ENCODE measurements at regions not wholly inside any gene's neighbourhood (a gene's known extent, or its start where the extent isn't known, plus 50 kb on each side); places are given as distances from the start of the nearest gene placed in this dataset.

DNA sequence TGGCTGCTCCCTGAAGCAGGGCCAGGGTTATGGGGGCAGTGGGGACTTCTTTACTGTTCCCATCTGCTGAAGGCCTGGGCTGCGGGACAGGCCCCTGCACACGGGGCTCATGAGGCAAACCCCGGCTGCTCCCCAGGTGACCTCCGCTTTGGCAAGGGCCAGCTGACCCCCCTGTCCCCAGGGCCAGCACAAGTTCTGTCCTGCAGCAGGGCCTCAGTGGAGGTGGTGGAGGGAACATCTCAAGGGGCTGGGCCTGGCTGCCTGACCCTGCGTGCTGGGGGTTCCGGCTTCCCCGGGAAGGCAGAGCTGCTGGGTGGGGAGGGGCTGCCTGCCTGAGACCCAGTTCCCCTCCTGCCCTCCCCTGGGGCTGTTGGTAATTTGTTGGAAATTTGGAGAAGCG lies 67.4 kb upstream of the RNU6ATAC start:
- H3K56ac ChIP-seq (ENCODE audit: extremely low read depth, insufficient read depth, low read length) = no peak overlapping the region
- no TSS peak for BruUV-seq (replicated peaks)

More for the DNA sequence above, 67.4 kb upstream of the RNU6ATAC start:
- Histone ChIP-seq H4K91ac (ENCODE audit: insufficient read depth, low read depth, low read length) (peak overlapping the region; percentile 15; the same call in 1 of the 2 replicates), H3K79me1 (ENCODE audit: low read depth in 1 of 2, low read length in 2 of 2) (no peaks in the 10 kb centered on the region), H2AK5ac (ENCODE audit: low read depth, low read length) (no peak overlapping the region), H2BK120ac (ENCODE audit: low read depth, low read length) (0 out of 2 replicates have a peak overlapping the region, but pooled peaks have one; percentile 60), H2BK15ac (ENCODE audit: low read depth, low read length) (no peak overlapping the region; the same call in 2 of the 3 replicates), H3K23ac (ENCODE audit: low read depth, low read length) (no peak overlapping the region), H3K27me3 (ENCODE audit: control insufficient read depth, insufficient read depth, low read length) (no peaks in the 10 kb centered on the region), H2BK5ac (ENCODE audit: low read depth, low read length, poor library complexity, severe bottlenecking) (no peak overlapping the region), H2AFZ (replicated peaks; ENCODE audit: low read length, poor library complexity) (no peak overlapping the region), H4K20me1 (ENCODE audit: insufficient read depth, low read length) (no peaks in the 10 kb centered on the region), H3K4me3 (ENCODE audit: insufficient read depth, low read depth, low read length) (no peak overlapping the region), H3K4ac (ENCODE audit: low read depth, low read length) (no peak overlapping the region), H3K18ac (ENCODE audit: low read depth, low read length) (no peak overlapping the region; the same call in 1 of the 2 replicates), H2BK20ac (ENCODE audit: low read depth, low read length) (no peak overlapping the region), H3K4me1 (ENCODE audit: control insufficient read depth, insufficient read depth, low read length) (peaks cover 23% of the 10 kb centered on the region), H3K9me1 (ENCODE audit: insufficient read depth, low read length) (peaks cover 3% of the 10 kb centered on the region), H3K14ac (replicated peaks; ENCODE audit: low read depth, low read length) (no peak overlapping the region), H3K4me2 (ENCODE audit: low read depth, low read length) (no peak overlapping the region), H2AK9ac (replicated peaks; ENCODE audit: low read depth, low read length, poor library complexity) (peak overlapping the region; percentile 42), H3K9ac (ENCODE audit: low read depth, low read length) (no peak overlapping the region; the same call in 1 of the 2 replicates), H3K9me3 (ENCODE audit: control insufficient read depth, insufficient read depth, low read length) (no peaks in the 10 kb centered on the region), H3K27ac (ENCODE audit: insufficient read depth, low read length) (no peak overlapping the region), H4K8ac (ENCODE audit: low read depth in 2 of 2, low read length in 2 of 2) (0 out of 4 replicates have a peak overlapping the region, but pooled peaks of 1 of the 2 experiments have one; percentile 42), H4K5ac (ENCODE audit: low read depth, low read length) (peak overlapping the region; percentile 43; the same call in 1 of the 2 replicates), H3K36me3 (ENCODE audit: control insufficient read depth, insufficient read depth, low read length) (no peaks in the 10 kb centered on the region)
- ChIA-PET POLR2A (ENCODE audit: unreplicated experiment) (no interaction called here), CTCF (no interaction called here)
- WGBS, 2 experiments (ENCODE audit: extremely low coverage in 2 of 2, insufficient read length in 1 of 2) = 100% methylated on average over 1 of the region's 8 CpGs; no CpG with 5 or more reads in 1 of the 2 experiments
- dilution Hi-C loops (cut with HindIII; ENCODE audit: low sequenced_read_pairs, unreplicated experiment) = no loop called here
- in situ Hi-C loops (cut with MboI; ENCODE audit: low sequenced_read_pairs) = no loop called here
- intact Hi-C loops (cut with micrococcal nuclease) = no loop called here
- ATAC-seq (ENCODE audit: low read depth) (no peak), DNase-seq (no peak)
- TF ChIP-seq FOS (IDR thresholded peaks at IDR 0.05; ENCODE audit: low read depth, low read length) (no peak), RCOR1 (IDR thresholded peaks at IDR 0.05; ENCODE audit: insufficient replicate concordance, low read length) (no peak), MAZ (IDR thresholded peaks at IDR 0.05; ENCODE audit: borderline replicate concordance, low read depth, low read length) (no peak), CHD1 (IDR thresholded peaks at IDR 0.05; ENCODE audit: low read depth, low read length) (no peak), RFX5 (IDR thresholded peaks at IDR 0.05; ENCODE audit: low read depth, low read length) (no peak), POLR2A (IDR thresholded peaks at IDR 0.05; ENCODE audit: low read depth, low read length) (no peak), BHLHE40 (IDR thresholded peaks at IDR 0.05; ENCODE audit: low read depth, low read length) (no peak), MXI1 (IDR thresholded peaks at IDR 0.05; ENCODE audit: borderline replicate concordance, low read depth, low read length) (no peak), SMC3 (IDR thresholded peaks at IDR 0.05; ENCODE audit: low read depth, low read length) (no peak), RAD21 (IDR thresholded peaks at IDR 0.05; ENCODE audit: low read length) (no peak), CEBPB (IDR thresholded peaks at IDR 0.05; ENCODE audit: low read depth, low read length) (no peak), NFE2L2 (IDR thresholded peaks at IDR 0.05; ENCODE audit: low read depth, low read length) (no peak), MAFK (IDR thresholded peaks at IDR 0.05; ENCODE audit: low read depth, low read length) (no peak), CTCF (conservative IDR thresholded peaks at IDR 0.05; ENCODE audit: low read depth, low read length) (no peak)
- TF ChIP-seq, protein P1, sequence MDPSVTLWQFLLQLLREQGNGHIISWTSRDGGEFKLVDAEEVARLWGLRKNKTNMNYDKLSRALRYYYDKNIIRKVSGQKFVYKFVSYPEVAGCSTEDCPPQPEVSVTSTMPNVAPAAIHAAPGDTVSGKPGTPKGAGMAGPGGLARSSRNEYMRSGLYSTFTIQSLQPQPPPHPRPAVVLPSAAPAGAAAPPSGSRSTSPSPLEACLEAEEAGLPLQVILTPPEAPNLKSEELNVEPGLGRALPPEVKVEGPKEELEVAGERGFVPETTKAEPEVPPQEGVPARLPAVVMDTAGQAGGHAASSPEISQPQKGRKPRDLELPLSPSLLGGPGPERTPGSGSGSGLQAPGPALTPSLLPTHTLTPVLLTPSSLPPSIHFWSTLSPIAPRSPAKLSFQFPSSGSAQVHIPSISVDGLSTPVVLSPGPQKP (IDR thresholded peaks at IDR 0.05; ENCODE audit: borderline replicate concordance, low read depth, low read length) = no peak
- TF ChIP-seq, protein P2, sequence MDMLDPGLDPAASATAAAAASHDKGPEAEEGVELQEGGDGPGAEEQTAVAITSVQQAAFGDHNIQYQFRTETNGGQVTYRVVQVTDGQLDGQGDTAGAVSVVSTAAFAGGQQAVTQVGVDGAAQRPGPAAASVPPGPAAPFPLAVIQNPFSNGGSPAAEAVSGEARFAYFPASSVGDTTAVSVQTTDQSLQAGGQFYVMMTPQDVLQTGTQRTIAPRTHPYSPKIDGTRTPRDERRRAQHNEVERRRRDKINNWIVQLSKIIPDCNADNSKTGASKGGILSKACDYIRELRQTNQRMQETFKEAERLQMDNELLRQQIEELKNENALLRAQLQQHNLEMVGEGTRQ (IDR thresholded peaks at IDR 0.05; ENCODE audit: low read depth, low read length) = no peak
